ENCODE measurements at regions not wholly inside any gene's neighbourhood (a gene's known extent, or its start where the extent isn't known, plus 50 kb on each side); places are given as distances from the start of the nearest gene placed in this dataset.

- Histone ChIP-seq H3K9ac (ENCODE audit: low read length) (no peak overlapping the region), H3K36me3 (ENCODE audit: control insufficient read depth in 1 of 2, insufficient read depth in 2 of 2, low read length in 2 of 2) (no peaks in the 10 kb centered on the region), H3K4me2 (ENCODE audit: low read length) (no peak overlapping the region), H3K79me2 (ENCODE audit: insufficient read depth, low read length) (no peaks in the 10 kb centered on the region), H3K4me1 (ENCODE audit: control insufficient read depth in 1 of 2, insufficient read depth in 2 of 2, low read length in 2 of 2) (peaks cover 0 to 5% of the 10 kb centered on the region in 2 experiments; a peak in 2 of 4 replicates), H3K27ac (ENCODE audit: low read depth, low read length) (no peak overlapping the region), H3K9me2 (ENCODE audit: insufficient read depth) (no peaks in the 10 kb centered on the region), H3K4me3 (replicated peaks in 1 of 2; ENCODE audit: low read depth in 1 of 2, low read length in 2 of 2) (no peak overlapping the region), H3K27me3 (ENCODE audit: insufficient read depth, low read length) (no peaks in the 10 kb centered on the region), H2AFZ (ENCODE audit: low read depth, low read length, poor library complexity, severe bottlenecking) (no peak overlapping the region), H3K9me3 (ENCODE audit: control insufficient read depth in 1 of 2, insufficient read depth in 1 of 2, low read depth in 1 of 2, low read length in 2 of 2) (no peaks in the 10 kb centered on the region), H4K20me1 (ENCODE audit: insufficient read depth) (no peaks in the 10 kb centered on the region)
- RAD21 ChIA-PET (ENCODE audit: low non-redundant PET in 1 of 2, low total read pairs in 2 of 2, uncharacterized antibody in 2 of 2, unreplicated experiment in 2 of 2): no interaction called here
- TF ChIP-seq CBX3 (IDR thresholded peaks at IDR 0.05; ENCODE audit: low read depth) (no peak), SIN3A (IDR thresholded peaks at IDR 0.05; ENCODE audit: low read depth) (no peak), JUND (IDR thresholded peaks at IDR 0.05) (no peak), ZNF274 (IDR thresholded peaks at IDR 0.05; ENCODE audit: low read depth, low read length) (no peak), REST (IDR thresholded peaks at IDR 0.05; ENCODE audit: low read depth) (no peak), CTCF (IDR thresholded peaks at IDR 0.05 in 2 of 3, conservative IDR thresholded peaks at IDR 0.05 in 1 of 3; ENCODE audit: borderline replicate concordance in 1 of 3, insufficient read depth in 1 of 3, low read depth in 2 of 3, low read length in 2 of 3) (no peak), POLR2AphosphoS5 (IDR thresholded peaks at IDR 0.05; ENCODE audit: low read depth, low read length) (no peak), MAX (IDR thresholded peaks at IDR 0.05) (no peak), RAD21 (IDR thresholded peaks at IDR 0.05; ENCODE audit: low read depth) (no peak), EZH2phosphoT487 (IDR thresholded peaks at IDR 0.05; ENCODE audit: borderline replicate concordance) (no peak), SRF (IDR thresholded peaks at IDR 0.05; ENCODE audit: low read depth) (no peak), ELF1 (IDR thresholded peaks at IDR 0.05; ENCODE audit: borderline replicate concordance, low read depth) (no peak), ZBTB33 (IDR thresholded peaks at IDR 0.05; ENCODE audit: extremely low read depth, insufficient replicate concordance, low read length) (no peak), POLR2A (IDR thresholded peaks at IDR 0.05; ENCODE audit: borderline replicate concordance, extremely low read depth, insufficient read depth, insufficient read length) (no peak), FOSL1 (IDR thresholded peaks at IDR 0.05; ENCODE audit: low read depth) (no peak), SP1 (IDR thresholded peaks at IDR 0.05; ENCODE audit: low read depth) (no peak), CEBPB (IDR thresholded peaks at IDR 0.05; ENCODE audit: low read depth) (no peak), TCF7L2 (IDR thresholded peaks at IDR 0.05; ENCODE audit: borderline replicate concordance, extremely low read depth, insufficient read depth, insufficient read length) (no peak)
- TF ChIP-seq, protein P1, sequence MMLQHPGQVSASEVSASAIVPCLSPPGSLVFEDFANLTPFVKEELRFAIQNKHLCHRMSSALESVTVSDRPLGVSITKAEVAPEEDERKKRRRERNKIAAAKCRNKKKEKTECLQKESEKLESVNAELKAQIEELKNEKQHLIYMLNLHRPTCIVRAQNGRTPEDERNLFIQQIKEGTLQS (IDR thresholded peaks at IDR 0.05): no peak
- no TSS peak for BruUV-seq (replicated peaks)
- intact Hi-C loops (cut with micrococcal nuclease): no loop called here
- no peak for DNase-seq (ENCODE audit: low read depth, low spot score)
- ATAC-seq: no peak
- CTCF ChIA-PET: no interaction called here
- POLR2A ChIA-PET: no interaction called here
Observed at GRCh38 chr1:115925467-115925866, 50.8 kb upstream of the SLC22A15 start.
